Stimulated activated CD4-positive, alpha-beta T cell treated with anti-CD3 and anti-CD28 coated beads, TNF-alpha, amount 100 ng/mL, for 1 hour (primary cell): ENCODE measurements at regions not wholly inside any gene's neighbourhood (a gene's known extent, or its start where the extent isn't known, plus 50 kb on each side); places are given as distances from the start of the nearest gene placed in this dataset.

Source experiments
- DNase-seq, 3 donors: peaks; one replicate each; pipeline ENCODE4 v3.0.0-alpha.2; 2020; ENCODE audit warnings: low read depth in 3 of 3, low spot score in 1 of 3

GRCh38 chr11:76721755-76722677 is 51.5 kb upstream of the LRRC32 start:
- peak; percentile 19 to 72 (median 39) for DNase-seq

DNA sequence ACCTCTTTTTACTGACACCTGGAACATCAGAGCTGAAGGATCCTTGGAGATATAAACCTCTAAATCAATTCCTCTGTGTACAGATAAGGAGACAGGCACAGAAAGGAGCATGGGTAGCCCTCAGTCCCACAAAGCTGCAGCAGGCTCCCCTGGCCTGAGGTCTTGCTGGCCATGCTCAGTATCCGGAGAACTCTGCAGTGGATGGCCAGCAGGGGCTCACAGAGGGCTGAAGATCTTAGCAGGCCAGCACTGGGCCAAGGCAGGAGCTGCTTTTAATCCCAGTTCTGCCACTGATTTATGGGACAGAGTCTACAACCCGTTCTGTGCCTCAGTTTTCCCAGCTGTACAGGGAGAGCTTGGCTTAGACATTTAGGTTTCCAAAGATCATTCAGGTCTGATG is 52.6 kb upstream of the LRRC32 start:
- no peak for DNase-seq

DNA sequence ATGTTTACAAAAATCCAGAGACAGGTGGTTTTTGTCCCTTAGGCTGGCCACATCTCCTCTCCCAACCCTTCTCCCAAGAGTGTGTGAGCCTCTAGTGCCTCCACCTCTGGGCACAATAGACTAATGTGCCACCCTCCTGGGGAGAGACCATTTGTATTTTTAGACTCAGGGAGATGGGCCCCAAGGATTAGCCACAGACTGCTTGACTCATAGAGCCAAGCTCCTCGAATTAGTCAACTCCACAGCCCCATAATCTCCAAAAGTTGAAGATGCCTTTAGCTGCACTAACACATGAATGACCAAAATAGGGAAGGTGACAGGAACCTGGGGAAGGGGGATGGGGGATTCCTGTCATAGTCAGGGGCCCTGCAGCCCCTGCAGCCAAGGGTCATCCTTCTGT is 53.0 kb upstream of the LRRC32 start:
- no peak for DNase-seq

DNA sequence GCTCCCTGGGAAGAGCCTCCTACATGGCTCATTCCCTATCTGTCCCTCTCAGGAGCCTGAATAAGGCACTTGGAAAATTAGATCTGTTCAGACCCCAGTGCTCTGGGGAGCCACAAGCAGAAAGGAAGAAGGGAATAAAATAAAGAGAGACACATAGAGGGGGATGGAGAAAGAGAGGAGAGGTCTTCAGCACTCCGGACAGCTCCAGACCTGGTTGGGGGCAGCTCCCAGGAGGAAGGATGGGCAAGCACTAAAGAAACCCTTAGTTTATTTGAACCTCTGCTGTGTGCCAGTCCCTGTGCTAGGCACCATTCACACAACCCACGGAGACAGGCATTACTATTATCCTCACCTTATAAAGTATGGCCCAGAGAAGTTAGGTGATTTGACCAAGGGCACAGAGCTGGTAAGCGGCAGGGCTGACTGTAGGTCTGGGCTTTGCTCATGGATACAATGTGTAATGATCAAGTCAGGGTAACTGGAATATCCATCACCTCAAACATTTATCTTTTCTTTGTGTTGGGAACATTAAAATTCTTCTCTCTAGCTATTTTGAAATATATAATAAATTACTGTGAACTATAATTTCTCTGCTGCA is 53.7 kb upstream of the LRRC32 start:
- DNase-seq: no peak

GRCh38 chr11:76728227-76728626 is 54.9 kb upstream of the TSKU start:
- no peak for DNase-seq

DNA sequence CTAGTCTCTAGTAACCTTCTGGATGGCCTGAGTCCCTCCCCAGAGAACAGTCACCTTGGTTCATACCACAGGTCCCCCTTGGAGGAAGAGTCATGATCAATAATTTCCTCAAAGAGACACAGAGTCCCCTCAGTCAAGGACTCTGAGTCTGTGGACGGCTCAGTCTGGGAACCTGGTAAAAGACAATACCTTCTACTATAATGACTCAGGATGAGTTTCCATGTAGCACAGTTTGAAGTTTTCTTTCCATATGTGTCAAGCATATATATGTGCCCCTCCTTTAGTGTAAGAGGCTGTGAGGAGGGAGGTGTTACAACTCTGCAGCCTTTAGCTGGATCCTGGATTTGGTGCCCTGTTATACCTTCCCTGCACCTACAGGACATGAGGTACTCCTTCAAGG is 54.4 kb upstream of the TSKU start:
- no peak for DNase-seq

GRCh38 chr11:76729214-76729613 is 53.9 kb upstream of the TSKU start:
- DNase-seq: no peak

DNA sequence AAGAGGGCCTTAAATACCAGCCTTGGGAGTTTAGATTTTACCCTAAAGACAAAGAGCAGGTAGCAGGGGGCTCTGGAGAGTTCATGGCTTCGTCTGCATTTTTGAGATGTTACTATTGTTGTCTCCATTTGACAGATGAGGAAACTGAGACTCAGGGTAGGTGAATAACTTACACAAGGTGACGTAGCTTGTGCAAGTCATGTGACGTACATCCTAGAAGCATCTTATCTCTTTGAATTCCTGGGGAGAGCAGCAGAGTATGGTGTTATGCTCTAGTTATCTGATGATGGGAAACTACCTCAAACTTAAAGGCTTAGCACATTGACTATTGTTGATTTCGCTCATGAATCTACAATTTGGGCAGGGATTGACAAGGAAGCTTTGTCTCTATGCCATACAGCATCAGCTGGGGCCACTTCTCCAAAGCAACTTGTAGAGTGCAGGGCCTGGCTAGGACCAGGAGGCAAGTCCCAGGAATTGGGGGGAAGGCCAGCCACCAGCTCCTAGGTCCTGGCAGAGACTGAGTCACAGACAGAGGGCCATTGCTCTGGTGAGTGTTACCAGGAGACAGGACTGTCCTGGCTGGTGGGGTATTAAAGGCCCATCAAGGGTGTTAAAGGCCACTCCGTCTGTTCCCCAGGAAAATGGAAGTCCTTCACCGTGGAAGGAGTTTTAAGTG is 52.1 kb upstream of the TSKU start:
- no peak for DNase-seq

- DNase-seq: no peak
Observed at GRCh38 chr11:76732643-76733042, 50.5 kb upstream of the TSKU start.
